CD4-positive, alpha-beta memory T cell (primary cell): ENCODE measurements at regions not wholly inside any gene's neighbourhood (a gene's known extent, or its start where the extent isn't known, plus 50 kb on each side); places are given as distances from the start of the nearest gene placed in this dataset.
"Not testable (repeated sequence)": the region's sequence is repeated elsewhere in the genome, so short reads cannot be mapped to it uniquely, and the experiment has no call there.

ENCODE experiments used
- CTCF ChIA-PET: fragments of 350-600 bp; sonication (Branson Sonifier 250); formaldehyde crosslinking; loops from one replicate; lab custom pipeline; 2021; ENCODE audit warnings: inconsistent platforms; ENCODE audit not compliant: partially characterized antibody; lab: Charles Lee
- POLR2A ChIA-PET: fragments of 350-600 bp; sonication (Branson Sonifier 250); formaldehyde crosslinking; loops from one replicate; lab custom pipeline; 2021; ENCODE audit not compliant: partially characterized antibody; lab: Charles Lee
- DNase-seq, 5 donors: peaks; one replicate each; pipeline versions ENCODE4 v3.0.0 to v3.0.0-alpha.2; 2020 to 2022; ENCODE audit warnings: mixed read lengths in 1 of 5
- H3K27ac ChIP-seq: one replicate; pipeline ENCODE4 v1.7.0; 2013; ENCODE audit warnings: low read depth, low read length
- H3K27me3 ChIP-seq: 2 replicates; pipeline ENCODE4 v1.7.0; 2013; ENCODE audit warnings: mild to moderate bottlenecking, low read length, moderate library complexity; ENCODE audit not compliant: insufficient read depth
- H3K36me3 ChIP-seq: 2 replicates; pipeline ENCODE4 v1.7.0; 2013; ENCODE audit warnings: mild to moderate bottlenecking, low read length, moderate library complexity; ENCODE audit not compliant: insufficient read depth
- H3K4me1 ChIP-seq: 2 replicates; pipeline ENCODE4 v1.7.0; 2013; ENCODE audit warnings: mild to moderate bottlenecking, low read length, moderate library complexity; ENCODE audit not compliant: insufficient read depth
- H3K4me3 ChIP-seq, 2 donors: one replicate each; pipeline ENCODE4 v1.7.0; 2013; ENCODE audit warnings: low read length in 2 of 2, mild to moderate bottlenecking in 1 of 2
- H3K9me3 ChIP-seq, 2 donors: one replicate each; pipeline ENCODE4 v1.7.0; 2013; ENCODE audit warnings: low read length in 2 of 2, control low read depth in 1 of 2; ENCODE audit not compliant: control insufficient read depth in 1 of 2
- H3K27ac Mint-ChIP-seq, 7 donors: one replicate each; pipeline ENCODE4 v1.8.0; 2020 to 2021; ENCODE audit warnings: mixed read lengths in 7 of 7, mild to moderate bottlenecking in 6 of 7, inconsistent platforms in 3 of 7, moderate library complexity in 3 of 7
- H3K27me3 Mint-ChIP-seq, 2 donors: one replicate each; pipeline ENCODE4 v1.8.0; 2020 to 2021; ENCODE audit warnings: mixed read lengths in 2 of 2
- H3K36me3 Mint-ChIP-seq, 2 donors: one replicate each; pipeline ENCODE4 v1.8.0; 2020 to 2021; ENCODE audit warnings: mixed read lengths in 2 of 2, inconsistent platforms in 1 of 2, mild to moderate bottlenecking in 1 of 2
- H3K4me1 Mint-ChIP-seq, 4 donors: one replicate each; pipeline ENCODE4 v1.8.0; 2020 to 2021; ENCODE audit warnings: mixed read lengths in 4 of 4, mild to moderate bottlenecking in 1 of 4
- H3K4me3 Mint-ChIP-seq, 8 donors: one replicate each; pipeline ENCODE4 v1.8.0; 2020 to 2021; ENCODE audit warnings: mixed read lengths in 8 of 8, mild to moderate bottlenecking in 7 of 8, moderate library complexity in 6 of 8, inconsistent platforms in 3 of 8
- H3K9me3 Mint-ChIP-seq, 8 donors: one replicate each; pipeline ENCODE4 v1.8.0; 2020 to 2021; ENCODE audit warnings: mixed read lengths in 8 of 8, mild to moderate bottlenecking in 5 of 8, inconsistent platforms in 3 of 8, moderate library complexity in 1 of 8
- intact Hi-C: fragments of 100-400 bp; cut with micrococcal nuclease; formaldehyde crosslinking; loops from one replicate; pipeline ENCODE4 v1.15.1; 2023

GRCh38 chr16:88167798-88168556, 214.8 kb upstream of the ZNF469 start:
- H3K4me3 Mint-ChIP-seq, H3K36me3 Mint-ChIP-seq, H3K4me3 ChIP-seq, H3K27me3 ChIP-seq, H3K27ac ChIP-seq, CTCF ChIA-PET, H3K9me3 ChIP-seq, intact Hi-C loops, DNase-seq, POLR2A ChIA-PET, H3K4me1 Mint-ChIP-seq, H3K4me1 ChIP-seq, H3K27ac Mint-ChIP-seq, H3K36me3 ChIP-seq: not testable (repeated sequence)
- H3K27me3 Mint-ChIP-seq: peaks cover 17 to 22% of the 10 kb centered on the region in 2 donors
- H3K9me3 Mint-ChIP-seq: peaks cover 0 to 16% (median 10%) of the 10 kb centered on the region in 8 donors

DNA sequence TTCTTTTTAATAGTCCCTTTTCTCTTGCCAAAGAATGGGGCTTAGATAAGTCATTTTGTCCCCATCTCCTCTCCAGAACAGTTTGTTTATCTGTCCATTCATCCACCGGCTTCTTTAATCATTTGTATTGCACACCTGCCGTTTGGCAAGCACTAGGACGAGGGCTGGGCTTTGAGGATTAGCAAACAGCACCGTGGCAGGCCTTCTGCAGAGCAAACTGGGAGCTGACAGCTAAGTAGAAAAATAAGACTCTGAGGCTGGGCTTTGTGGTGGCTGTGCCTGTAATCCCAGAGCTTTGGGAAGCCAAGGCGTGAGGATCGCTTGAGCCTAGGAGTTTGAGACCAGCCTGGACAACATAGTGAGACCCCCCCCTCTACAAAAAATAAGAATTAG, 214.2 kb upstream of the ZNF469 start:
- intact Hi-C loops, H3K36me3 ChIP-seq, H3K27ac Mint-ChIP-seq, H3K4me3 ChIP-seq, H3K27ac ChIP-seq, CTCF ChIA-PET, DNase-seq, H3K9me3 ChIP-seq, H3K4me3 Mint-ChIP-seq, H3K27me3 ChIP-seq, H3K4me1 ChIP-seq, POLR2A ChIA-PET, H3K36me3 Mint-ChIP-seq, H3K4me1 Mint-ChIP-seq: not testable (repeated sequence)
- Mint-ChIP-seq H3K27me3 (peaks cover 15 to 19% of the 10 kb centered on the region in 2 donors), H3K9me3 (peaks cover 0 to 18% (median 10%) of the 10 kb centered on the region in 8 donors)

DNA sequence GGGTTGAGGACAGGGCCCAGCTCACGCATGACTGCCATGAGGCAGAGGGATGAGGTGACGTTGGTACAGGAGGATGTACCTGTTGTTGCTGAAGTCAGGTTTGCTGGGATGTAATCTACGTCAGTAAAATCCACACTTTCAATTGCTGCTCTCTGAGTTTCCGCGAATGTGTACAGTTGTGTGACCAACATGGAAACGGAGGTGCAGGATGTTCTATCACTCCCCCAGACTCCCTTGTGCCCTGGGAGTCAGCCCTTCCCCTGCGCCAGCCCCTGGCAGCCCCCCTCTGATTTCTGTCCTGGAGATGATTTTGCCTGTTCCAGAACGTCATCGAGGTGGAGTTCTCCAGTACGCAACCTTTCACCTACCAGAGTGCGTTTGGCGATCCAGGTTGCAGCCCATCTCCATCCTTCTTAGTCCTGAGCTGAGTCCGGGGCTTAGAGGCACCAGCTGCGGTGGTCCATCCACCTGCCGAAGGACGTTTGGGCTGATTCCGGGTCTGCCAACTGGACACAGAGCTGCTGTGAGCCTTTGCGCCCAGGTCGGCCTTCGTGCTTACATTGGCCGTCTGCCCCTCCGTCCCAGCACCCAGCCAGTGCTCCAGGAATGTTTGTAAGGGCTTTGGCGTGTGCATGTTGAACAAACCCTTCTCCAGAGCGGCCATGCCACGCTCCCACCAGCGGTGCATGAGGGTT, 213.5 kb upstream of the ZNF469 start:
- H3K36me3 Mint-ChIP-seq, DNase-seq, H3K27ac Mint-ChIP-seq, CTCF ChIA-PET, POLR2A ChIA-PET, H3K4me3 Mint-ChIP-seq, H3K9me3 ChIP-seq, H3K27me3 ChIP-seq, H3K4me1 Mint-ChIP-seq, H3K4me3 ChIP-seq, H3K4me1 ChIP-seq, H3K27ac ChIP-seq, H3K36me3 ChIP-seq, intact Hi-C loops: not testable (repeated sequence)
- Mint-ChIP-seq H3K27me3 (peaks cover 15 to 18% of the 10 kb centered on the region in 2 donors), H3K9me3 (peaks cover 0 to 18% (median 10%) of the 10 kb centered on the region in 8 donors)

GRCh38 chr16:88169831-88170165, 213.0 kb upstream of the ZNF469 start:
- H3K9me3 ChIP-seq, H3K27ac ChIP-seq, H3K4me3 ChIP-seq, POLR2A ChIA-PET, H3K4me3 Mint-ChIP-seq, H3K4me1 Mint-ChIP-seq, H3K27me3 ChIP-seq, H3K36me3 Mint-ChIP-seq, H3K36me3 ChIP-seq, H3K4me1 ChIP-seq, H3K27ac Mint-ChIP-seq, DNase-seq, intact Hi-C loops, CTCF ChIA-PET: not testable (repeated sequence)
- Mint-ChIP-seq H3K9me3 (peaks cover 0 to 18% (median 10%) of the 10 kb centered on the region in 8 donors), H3K27me3 (peaks cover 15 to 18% of the 10 kb centered on the region in 2 donors)

DNA sequence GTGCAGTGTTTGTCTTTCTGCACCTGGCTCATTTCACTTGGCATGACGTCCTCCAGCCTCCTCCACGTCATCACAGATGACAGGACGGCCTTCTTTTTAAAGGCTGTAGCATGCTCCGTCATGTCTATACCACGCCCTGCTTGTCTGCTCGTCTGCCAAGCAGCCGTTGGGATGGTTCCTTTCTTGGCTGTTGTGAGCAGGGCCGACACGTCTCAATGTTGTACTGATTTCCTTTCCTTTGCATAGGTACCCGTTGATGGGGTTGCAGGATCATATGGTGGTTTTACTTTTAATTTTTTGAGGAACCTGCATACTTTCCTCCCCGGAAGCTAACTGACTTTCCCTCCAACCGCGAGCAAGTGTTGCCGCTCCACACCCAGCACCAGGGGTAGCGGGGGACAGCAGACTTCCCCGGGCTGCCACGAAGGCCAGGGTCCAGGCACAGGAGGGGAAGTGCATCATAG, 212.2 kb upstream of the ZNF469 start:
- no peak overlapping the region for H3K4me3 Mint-ChIP-seq
- CTCF ChIA-PET: no interaction called here
- H3K27ac Mint-ChIP-seq: no peak overlapping the region
- intact Hi-C loops: no loop called here
- Histone ChIP-seq H3K4me3 (no peak overlapping the region), H3K27me3 (no peaks in the 10 kb centered on the region), H3K27ac (no peak overlapping the region), H3K36me3 (no peaks in the 10 kb centered on the region), H3K4me1 (no peaks in the 10 kb centered on the region), H3K9me3 (no peaks in the 10 kb centered on the region)
- H3K9me3 Mint-ChIP-seq: peaks cover 0 to 18% (median 10%) of the 10 kb centered on the region in 8 donors
- POLR2A ChIA-PET: no interaction called here
- no peak for DNase-seq
- peaks cover 15 to 18% of the 10 kb centered on the region in 2 donors for H3K27me3 Mint-ChIP-seq
- H3K36me3 Mint-ChIP-seq: peaks cover 0 to 4% of the 10 kb centered on the region in 2 donors
- H3K4me1 Mint-ChIP-seq: peaks cover 0 to 4% (median under 1%) of the 10 kb centered on the region in 4 donors

GRCh38 chr16:88171126-88171525, 211.6 kb upstream of the ZNF469 start:
- intact Hi-C loops, H3K27me3 ChIP-seq, H3K27ac Mint-ChIP-seq, H3K4me3 ChIP-seq, H3K27ac ChIP-seq, H3K4me1 ChIP-seq, H3K36me3 Mint-ChIP-seq, POLR2A ChIA-PET, CTCF ChIA-PET, H3K4me1 Mint-ChIP-seq, H3K9me3 ChIP-seq, H3K4me3 Mint-ChIP-seq, DNase-seq, H3K36me3 ChIP-seq: not testable (repeated sequence)
- Mint-ChIP-seq H3K27me3 (peaks cover 15 to 18% of the 10 kb centered on the region in 2 donors), H3K9me3 (peaks cover 0 to 18% (median 10%) of the 10 kb centered on the region in 8 donors)

DNA sequence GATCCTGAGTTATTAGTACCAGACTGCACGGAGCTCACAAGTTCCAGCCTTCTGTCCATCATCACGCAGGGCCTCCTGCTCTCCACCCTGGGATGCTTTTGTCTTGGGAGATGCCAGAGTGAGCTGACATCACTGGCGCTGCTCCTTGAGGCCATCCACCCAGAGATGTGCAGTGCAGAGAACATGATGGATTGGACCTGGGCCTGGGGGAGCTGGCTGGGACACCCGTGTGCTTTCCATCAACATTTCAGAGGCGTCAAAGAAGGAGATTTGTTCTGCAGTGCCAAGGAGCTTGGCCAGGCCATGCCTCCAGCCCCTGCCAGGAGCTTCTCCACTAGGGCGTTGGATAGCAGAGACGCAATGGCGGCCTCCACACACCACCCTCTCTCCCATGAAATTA, 206.6 kb upstream of the ZNF469 start:
- H3K27ac ChIP-seq, POLR2A ChIA-PET, H3K36me3 Mint-ChIP-seq: not testable (repeated sequence)

More for the DNA sequence above, 206.6 kb upstream of the ZNF469 start:
- Mint-ChIP-seq H3K27me3 (peaks cover 5 to 12% of the 10 kb centered on the region in 2 donors), H3K27ac (peak overlapping the region in 1 of 7 donors; percentile 5), H3K9me3 (peaks cover 0 to 18% (median 10%) of the 10 kb centered on the region in 8 donors)
- H3K4me1 Mint-ChIP-seq, H3K4me3 ChIP-seq, H3K9me3 ChIP-seq, CTCF ChIA-PET, DNase-seq, H3K27me3 ChIP-seq, intact Hi-C loops, H3K4me1 ChIP-seq, H3K4me3 Mint-ChIP-seq, H3K36me3 ChIP-seq: not testable (repeated sequence)
